Suprapubic skin (tissue), 3 donors: ENCODE measurements at regions not wholly inside any gene's neighbourhood (a gene's known extent, or its start where the extent isn't known, plus 50 kb on each side); places are given as distances from the start of the nearest gene placed in this dataset.

Experiments
- CTCF ChIP-seq, 2 donors: fragments of 200-600 bp in 1 of 2; fragments of 450-650 bp in 1 of 2; sonication (generic) in 1 of 2; IDR thresholded peaks; one replicate each; pipeline ENCODE4 v1.5.1; 2016 to 2019; ENCODE audit warnings: antibody characterized with exemption in 2 of 2, mild to moderate bottlenecking in 1 of 2, moderate library complexity in 1 of 2
- EP300 ChIP-seq: sonication (generic); formaldehyde crosslinking; IDR thresholded peaks from one replicate; pipeline ENCODE4 v1.6.1; 2017; ENCODE audit warnings: antibody characterized with exemption
- POLR2A ChIP-seq, 2 donors: fragments of 450-650 bp; IDR thresholded peaks; one replicate each; pipeline ENCODE4 v1.6.1; 2017; ENCODE audit warnings: antibody characterized with exemption in 2 of 2, mild to moderate bottlenecking in 2 of 2, moderate library complexity in 2 of 2

GRCh38 chr18:25467226-25467987 is 115.4 kb upstream of the ZNF521 start:
- TF ChIP-seq CTCF (IDR thresholded peaks at IDR 0.05) = no peak
- TF ChIP-seq POLR2A (IDR thresholded peaks at IDR 0.05) = no peak
- no peak for TF ChIP-seq EP300
